ENCODE measurements at regions not wholly inside any gene's neighbourhood (a gene's known extent, or its start where the extent isn't known, plus 50 kb on each side); places are given as distances from the start of the nearest gene placed in this dataset.
"Not testable (repeated sequence)": the region's sequence is repeated elsewhere in the genome, so short reads cannot be mapped to it uniquely, and the experiment has no call there.

- H3K27me3 ChIP-seq (ENCODE audit: control insufficient read depth, insufficient read depth, low read length, poor library complexity, severe bottlenecking) = peaks cover 27% of the 10 kb centered on the region
- peaks cover 28% of the 10 kb centered on the region for H3K36me3 ChIP-seq (ENCODE audit: control insufficient read depth, insufficient read depth, low read length)
- no peak overlapping the region for H3K4me3 ChIP-seq (ENCODE audit: low read length)
- H3K36me3 Mint-ChIP-seq (ENCODE audit: low read depth) = peaks cover 33% of the 10 kb centered on the region
- H3K27ac Mint-ChIP-seq = no peak overlapping the region
- H3K27me3 Mint-ChIP-seq (ENCODE audit: insufficient read depth) = peaks cover 46% of the 10 kb centered on the region
- H3K27ac ChIP-seq (ENCODE audit: low read depth, low read length) = no peak overlapping the region
- TF ChIP-seq CTCF (conservative IDR thresholded peaks at IDR 0.05) = no peak
- WGBS, 2 experiments (ENCODE audit: insufficient coverage in 1 of 2, insufficient read length in 1 of 2) = 87 to 92% methylated on average over 3 to 10 of the region's 10 CpGs
- no peak for DNase-seq
- peaks cover 1% of the 10 kb centered on the region for H3K4me1 ChIP-seq (ENCODE audit: control insufficient read depth, insufficient read depth, low read length)
- no peak overlapping the region for H3K9ac ChIP-seq (ENCODE audit: extremely low read depth, low read length, poor library complexity, severe bottlenecking)
- H3K4me3 Mint-ChIP-seq = no peak overlapping the region
- no peaks in the 10 kb centered on the region for H3K9me3 Mint-ChIP-seq
- H3K4me1 Mint-ChIP-seq = peaks cover 3% of the 10 kb centered on the region
- no peaks in the 10 kb centered on the region for H3K9me3 ChIP-seq (ENCODE audit: control insufficient read depth, low read length)
Observed at GRCh38 chr22:22322792-22323191, 78.2 kb downstream of the VPREB1 start.

- Mint-ChIP-seq H3K9me3 (no peaks in the 10 kb centered on the region), H3K27me3 (ENCODE audit: insufficient read depth) (peaks cover 95% of the 10 kb centered on the region), H3K4me1 (no peaks in the 10 kb centered on the region), H3K27ac (no peak overlapping the region), H3K4me3 (no peak overlapping the region), H3K36me3 (ENCODE audit: low read depth) (peaks cover 2% of the 10 kb centered on the region)
- no peak for TF ChIP-seq CTCF (conservative IDR thresholded peaks at IDR 0.05)
- Histone ChIP-seq H3K9me3 (ENCODE audit: control insufficient read depth, low read length) (no peaks in the 10 kb centered on the region), H3K4me3 (ENCODE audit: low read length) (no peak overlapping the region), H3K4me1 (ENCODE audit: control insufficient read depth, insufficient read depth, low read length) (no peaks in the 10 kb centered on the region), H3K9ac (ENCODE audit: extremely low read depth, low read length, poor library complexity, severe bottlenecking) (no peak overlapping the region), H3K36me3 (ENCODE audit: control insufficient read depth, insufficient read depth, low read length) (peaks cover 2% of the 10 kb centered on the region), H3K27ac (ENCODE audit: low read depth, low read length) (no peak overlapping the region), H3K27me3 (ENCODE audit: control insufficient read depth, insufficient read depth, low read length, poor library complexity, severe bottlenecking) (peaks cover 76% of the 10 kb centered on the region)
- 91% methylated on average over 2 of the region's 2 CpGs; no CpG with 5 or more reads in 1 of the 2 experiments for WGBS, 2 experiments (ENCODE audit: insufficient coverage in 1 of 2, insufficient read length in 1 of 2)
- DNase-seq = no peak
Observed at GRCh38 chr22:22327723-22328122, 83.1 kb downstream of the VPREB1 start.

- 76 to 100% methylated on average over 1 to 2 of the region's 2 CpGs for WGBS, 2 experiments (ENCODE audit: insufficient coverage in 1 of 2, insufficient read length in 1 of 2)
- H3K27me3 ChIP-seq (ENCODE audit: control insufficient read depth, insufficient read depth, low read length, poor library complexity, severe bottlenecking) = peaks cover 96% of the 10 kb centered on the region
Observed at GRCh38 chr22:22329792-22330191, 85.2 kb downstream of the VPREB1 start.

GRCh38 chr22:22335640-22336039, 91.1 kb downstream of the VPREB1 start:
- not testable (repeated sequence) for H3K9ac ChIP-seq (ENCODE audit: extremely low read depth, low read length, poor library complexity, severe bottlenecking); H3K4me1 ChIP-seq (ENCODE audit: control insufficient read depth, insufficient read depth, low read length); H3K9me3 Mint-ChIP-seq; H3K4me1 Mint-ChIP-seq; H3K9me3 ChIP-seq (ENCODE audit: control insufficient read depth, low read length); H3K4me3 ChIP-seq (ENCODE audit: low read length); H3K4me3 Mint-ChIP-seq; DNase-seq; H3K36me3 ChIP-seq (ENCODE audit: control insufficient read depth, insufficient read depth, low read length); H3K27ac ChIP-seq (ENCODE audit: low read depth, low read length); H3K27ac Mint-ChIP-seq; H3K36me3 Mint-ChIP-seq (ENCODE audit: low read depth)
- H3K27me3 Mint-ChIP-seq (ENCODE audit: insufficient read depth) = peaks cover 100% of the 10 kb centered on the region
- WGBS, 2 experiments (ENCODE audit: insufficient coverage in 1 of 2, insufficient read length in 1 of 2) = 66 to 71% methylated on average over 5 of the region's 5 CpGs
- H3K27me3 ChIP-seq (ENCODE audit: control insufficient read depth, insufficient read depth, low read length, poor library complexity, severe bottlenecking) = peaks cover 99% of the 10 kb centered on the region

More at GRCh38 chr22:22329792-22330191, 85.2 kb downstream of the VPREB1 start:
- no peaks in the 10 kb centered on the region for H3K9me3 ChIP-seq (ENCODE audit: control insufficient read depth, low read length)
- Mint-ChIP-seq H3K4me3 (no peak overlapping the region), H3K27ac (no peak overlapping the region), H3K9me3 (no peaks in the 10 kb centered on the region), H3K27me3 (ENCODE audit: insufficient read depth) (peaks cover 100% of the 10 kb centered on the region), H3K4me1 (no peaks in the 10 kb centered on the region), H3K36me3 (ENCODE audit: low read depth) (no peaks in the 10 kb centered on the region)
- H3K36me3 ChIP-seq (ENCODE audit: control insufficient read depth, insufficient read depth, low read length) = no peaks in the 10 kb centered on the region
- TF ChIP-seq CTCF (conservative IDR thresholded peaks at IDR 0.05) = no peak
- H3K27ac ChIP-seq (ENCODE audit: low read depth, low read length) = no peak overlapping the region
- no peak for DNase-seq
- no peak overlapping the region for H3K9ac ChIP-seq (ENCODE audit: extremely low read depth, low read length, poor library complexity, severe bottlenecking)
- no peak overlapping the region for H3K4me3 ChIP-seq (ENCODE audit: low read length)
- H3K4me1 ChIP-seq (ENCODE audit: control insufficient read depth, insufficient read depth, low read length) = no peaks in the 10 kb centered on the region

GRCh38 chr22:22336333-22336732, 91.7 kb downstream of the VPREB1 start:
- peaks cover 99% of the 10 kb centered on the region for H3K27me3 ChIP-seq (ENCODE audit: control insufficient read depth, insufficient read depth, low read length, poor library complexity, severe bottlenecking)
- not testable (repeated sequence) for H3K27ac Mint-ChIP-seq; H3K36me3 ChIP-seq (ENCODE audit: control insufficient read depth, insufficient read depth, low read length); H3K27ac ChIP-seq (ENCODE audit: low read depth, low read length); H3K9me3 ChIP-seq (ENCODE audit: control insufficient read depth, low read length); H3K4me3 Mint-ChIP-seq; H3K9ac ChIP-seq (ENCODE audit: extremely low read depth, low read length, poor library complexity, severe bottlenecking); H3K36me3 Mint-ChIP-seq (ENCODE audit: low read depth); DNase-seq; H3K4me1 Mint-ChIP-seq; H3K4me1 ChIP-seq (ENCODE audit: control insufficient read depth, insufficient read depth, low read length); H3K4me3 ChIP-seq (ENCODE audit: low read length); H3K9me3 Mint-ChIP-seq
- WGBS, 2 experiments (ENCODE audit: insufficient coverage in 1 of 2, insufficient read length in 1 of 2) = 38 to 44% methylated on average over 2 of the region's 2 CpGs
- H3K27me3 Mint-ChIP-seq (ENCODE audit: insufficient read depth) = peaks cover 100% of the 10 kb centered on the region

Measured in endodermal cell (in vitro differentiated cells).